Body of pancreas (tissue), 4 donors: ENCODE measurements at regions not wholly inside any gene's neighbourhood (a gene's known extent, or its start where the extent isn't known, plus 50 kb on each side); places are given as distances from the start of the nearest gene placed in this dataset.

Source experiments
- CTCF ChIP-seq, 7 experiments: fragments of 450-650 bp in 4 of 7; fragments of 200-600 bp in 3 of 7; sonication (generic) in 3 of 7; IDR thresholded peaks; one replicate each; pipeline ENCODE4 v1.5.1; 2016 to 2019; ENCODE audit warnings: antibody characterized with exemption in 7 of 7
- POLR2A ChIP-seq, 3 donors: fragments of 450-650 bp; IDR thresholded peaks; one replicate each; pipeline ENCODE4 v1.6.1; 2016; ENCODE audit warnings: antibody characterized with exemption in 3 of 3, mild to moderate bottlenecking in 2 of 3

- no peak for TF ChIP-seq CTCF (IDR thresholded peaks at IDR 0.05)
- no peak for TF ChIP-seq POLR2A (IDR thresholded peaks at IDR 0.05)
These were observed 104.1 kb upstream of the FOXA2 start for GRCh38 chr20:22688485-22688884.
